ENCODE measurements at regions not wholly inside any gene's neighbourhood (a gene's known extent, or its start where the extent isn't known, plus 50 kb on each side); places are given as distances from the start of the nearest gene placed in this dataset.

DNA sequence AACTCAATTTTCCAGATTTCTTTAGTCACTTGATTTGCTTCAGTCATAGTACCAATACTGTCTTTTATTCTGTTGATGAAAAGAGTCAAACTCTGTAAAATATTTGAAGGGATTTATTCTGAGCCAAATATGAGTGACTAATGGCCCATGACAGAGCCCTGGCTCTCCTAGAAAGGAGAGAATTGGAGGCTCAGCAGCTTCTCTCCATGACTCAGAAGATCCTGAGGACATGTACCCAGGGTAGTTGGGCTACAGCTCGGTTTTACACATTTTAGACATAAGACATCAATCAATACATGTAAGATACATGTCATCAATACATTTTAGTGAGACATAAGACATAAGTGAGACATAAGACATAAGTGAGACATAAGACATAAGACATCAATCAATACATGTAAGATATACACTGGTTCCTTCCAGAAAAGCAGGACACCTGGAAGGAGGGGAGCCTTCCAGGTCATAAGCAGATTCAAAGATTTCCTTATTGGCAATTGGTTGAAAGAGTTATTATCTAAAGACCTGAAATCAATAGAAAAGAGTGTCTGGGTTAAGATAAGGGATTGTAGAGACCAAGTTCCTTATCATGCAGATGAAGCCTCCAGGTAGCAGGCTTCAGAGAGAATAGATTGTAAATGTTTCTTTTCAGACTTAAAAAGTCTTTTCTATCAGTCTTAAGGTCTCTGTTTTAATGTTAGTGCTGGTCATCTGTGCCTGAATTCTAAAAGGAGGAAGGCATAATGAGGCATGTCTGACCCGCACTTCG lies 179.8 kb upstream of the RFC3 start (continued):
- TF ChIP-seq RAD21 (IDR thresholded peaks at IDR 0.05; ENCODE audit: low read length) = no peak

DNA sequence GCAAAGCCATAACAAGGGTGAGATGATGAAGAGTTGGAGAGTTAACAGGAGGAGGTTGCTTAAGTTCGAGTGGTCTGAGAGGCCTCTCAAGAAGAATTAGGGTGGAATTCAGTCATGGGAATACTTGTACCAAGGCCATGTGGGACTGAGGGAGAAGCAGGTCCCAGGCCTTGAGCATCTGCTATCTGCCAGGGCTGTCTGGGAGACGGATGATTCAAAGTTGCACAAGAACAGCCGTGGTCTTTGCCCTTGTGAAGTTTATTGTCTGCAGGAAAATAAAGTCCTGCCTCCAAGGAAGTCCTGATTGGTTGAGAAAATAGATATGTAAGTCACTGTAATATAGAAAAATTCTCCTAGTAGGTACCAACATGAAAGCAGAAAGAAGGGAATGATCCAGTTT lies 178.8 kb upstream of the RFC3 start:
- no peak overlapping the region for H3K27ac ChIP-seq (ENCODE audit: insufficient read depth, low read length)
- in situ Hi-C loops (cut with MboI; ENCODE audit: low sequenced_read_pairs) = no loop called here
- H3K4me1 ChIP-seq (ENCODE audit: control insufficient read depth, insufficient read depth, low read length) = peaks cover 23% of the 10 kb centered on the region

More for the DNA sequence above, 178.8 kb upstream of the RFC3 start:
- H3K4me2 ChIP-seq (ENCODE audit: low read depth, low read length) = no peak overlapping the region
- ChIA-PET CTCF (no interaction called here), POLR2A (ENCODE audit: unreplicated experiment) (no interaction called here)
- intact Hi-C loops (cut with micrococcal nuclease) (no loop called here), dilution Hi-C loops (cut with HindIII; ENCODE audit: low sequenced_read_pairs, unreplicated experiment) (no loop called here)
- H2BK20ac ChIP-seq (ENCODE audit: low read depth, low read length) = peak overlapping the region; percentile 32
- no peaks in the 10 kb centered on the region for H4K20me1 ChIP-seq (ENCODE audit: insufficient read depth, low read length)
- no peak overlapping the region for H2AK9ac ChIP-seq (replicated peaks; ENCODE audit: low read depth, low read length, poor library complexity)
- H3K18ac ChIP-seq (ENCODE audit: low read depth, low read length) = peak overlapping the region; percentile 24; the same call in 1 of the 2 replicates
- H3K14ac ChIP-seq (replicated peaks; ENCODE audit: low read depth, low read length) = no peak overlapping the region
- WGBS, 2 experiments (ENCODE audit: extremely low coverage in 2 of 2, insufficient read length in 1 of 2) = 14% methylated on average over 1 of the region's 3 CpGs; no CpG with 5 or more reads in 1 of the 2 experiments
- no peak overlapping the region for H3K9ac ChIP-seq (ENCODE audit: low read depth, low read length)
- peak overlapping the region; percentile 38; the same call in 1 of the 2 replicates for H2BK120ac ChIP-seq (ENCODE audit: low read depth, low read length)
- H3K4me3 ChIP-seq (ENCODE audit: insufficient read depth, low read depth, low read length) = no peak overlapping the region
- ATAC-seq (ENCODE audit: low read depth) (no peak), DNase-seq (peak; percentile 44)
- H3K36me3 ChIP-seq (ENCODE audit: control insufficient read depth, insufficient read depth, low read length) = no peaks in the 10 kb centered on the region
- no peaks in the 10 kb centered on the region for H3K9me3 ChIP-seq (ENCODE audit: control insufficient read depth, insufficient read depth, low read length)
- no peak overlapping the region for H4K91ac ChIP-seq (ENCODE audit: insufficient read depth, low read depth, low read length)
- H3K79me1 ChIP-seq (ENCODE audit: low read depth in 1 of 2, low read length in 2 of 2) = no peaks in the 10 kb centered on the region
- H4K5ac ChIP-seq (ENCODE audit: low read depth, low read length) = peak overlapping the region; percentile 26; the same call in 1 of the 2 replicates
- 0 out of 2 replicates have a peak overlapping the region, but pooled peaks have one; percentile 7 for H2AK5ac ChIP-seq (ENCODE audit: low read depth, low read length)
- peak overlapping the region; percentile 60 for H2BK5ac ChIP-seq (ENCODE audit: low read depth, low read length, poor library complexity, severe bottlenecking)
- H2AFZ ChIP-seq (replicated peaks; ENCODE audit: low read length, poor library complexity) = no peak overlapping the region
- H4K8ac ChIP-seq (ENCODE audit: low read depth in 2 of 2, low read length in 2 of 2) = no peak overlapping the region; a peak in 1 of 4 replicates
- H2BK15ac ChIP-seq (ENCODE audit: low read depth, low read length) = peak overlapping the region; percentile 69; the same call in 2 of the 3 replicates
- peak overlapping the region; percentile 59; the same call in 1 of the 2 replicates for H3K23ac ChIP-seq (ENCODE audit: low read depth, low read length)
- no peaks in the 10 kb centered on the region for H3K27me3 ChIP-seq (ENCODE audit: control insufficient read depth, insufficient read depth, low read length)
- TF ChIP-seq, protein P1, sequence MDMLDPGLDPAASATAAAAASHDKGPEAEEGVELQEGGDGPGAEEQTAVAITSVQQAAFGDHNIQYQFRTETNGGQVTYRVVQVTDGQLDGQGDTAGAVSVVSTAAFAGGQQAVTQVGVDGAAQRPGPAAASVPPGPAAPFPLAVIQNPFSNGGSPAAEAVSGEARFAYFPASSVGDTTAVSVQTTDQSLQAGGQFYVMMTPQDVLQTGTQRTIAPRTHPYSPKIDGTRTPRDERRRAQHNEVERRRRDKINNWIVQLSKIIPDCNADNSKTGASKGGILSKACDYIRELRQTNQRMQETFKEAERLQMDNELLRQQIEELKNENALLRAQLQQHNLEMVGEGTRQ (IDR thresholded peaks at IDR 0.05; ENCODE audit: low read depth, low read length) = no peak
- TF ChIP-seq RCOR1 (IDR thresholded peaks at IDR 0.05; ENCODE audit: insufficient replicate concordance, low read length) (no peak), FOS (IDR thresholded peaks at IDR 0.05; ENCODE audit: low read depth, low read length) (no peak), CEBPB (IDR thresholded peaks at IDR 0.05; ENCODE audit: low read depth, low read length) (peak; percentile 25; the same call in 1 of the 2 replicates), CHD1 (IDR thresholded peaks at IDR 0.05; ENCODE audit: low read depth, low read length) (no peak)
- BruUV-seq (replicated peaks) = no TSS peak
- H3K9me1 ChIP-seq (ENCODE audit: insufficient read depth, low read length) = peaks cover 11% of the 10 kb centered on the region; the same call in 1 of the 2 replicates
- H3K4ac ChIP-seq (ENCODE audit: low read depth, low read length) = 0 out of 2 replicates have a peak overlapping the region, but pooled peaks have one; percentile 38
- no peak overlapping the region for H3K56ac ChIP-seq (ENCODE audit: extremely low read depth, insufficient read depth, low read length)

Measured in IMR-90 (cell line).